Osteoblast (primary cell): ENCODE measurements at regions not wholly inside any gene's neighbourhood (a gene's known extent, or its start where the extent isn't known, plus 50 kb on each side); places are given as distances from the start of the nearest gene placed in this dataset.
A peak's percentile ranks its signal among the peaks of the same experiment; 100 is the strongest.
"Not testable (repeated sequence)": the region's sequence is repeated elsewhere in the genome, so short reads cannot be mapped to it uniquely, and the experiment has no call there.

Experiments used
- DNase-seq: peaks from one replicate; pipeline ENCODE4 v3.0.0; 2011; ENCODE audit warnings: low spot score, mixed read lengths; ENCODE audit not compliant: insufficient read length; ENCODE audit errors: missing footprints
- H2AFZ ChIP-seq: 2 replicates; pipeline ENCODE4 v1.6.0; 2011; ENCODE audit warnings: mild to moderate bottlenecking, low read length
- H3K27ac ChIP-seq: 2 replicates; pipeline ENCODE4 v1.5.1; 2011; ENCODE audit warnings: mild to moderate bottlenecking, low read depth, low read length, moderate library complexity
- H3K27me3 ChIP-seq: 2 replicates; pipeline ENCODE4 v1.6.0; 2012; ENCODE audit warnings: mild to moderate bottlenecking, control low read depth, inconsistent platforms, low read length, moderate library complexity; ENCODE audit not compliant: insufficient read depth
- H3K36me3 ChIP-seq: 2 replicates; pipeline ENCODE4 v1.5.1; 2011; ENCODE audit warnings: mild to moderate bottlenecking, low read length, control low read depth, moderate library complexity; ENCODE audit not compliant: insufficient read depth
- H3K4me1 ChIP-seq: 2 replicates; pipeline ENCODE4 v1.5.1; 2011; ENCODE audit warnings: mild to moderate bottlenecking, low read length, control low read depth, moderate library complexity; ENCODE audit not compliant: insufficient read depth
- H3K4me2 ChIP-seq: 2 replicates; pipeline ENCODE4 v1.6.0; 2011; ENCODE audit warnings: mild to moderate bottlenecking, low read length; ENCODE audit not compliant: insufficient read depth
- H3K4me3 ChIP-seq: fragments of 200-600 bp; sonication (generic); 3 replicates; pipeline ENCODE4 v1.5.1; 2012; ENCODE audit warnings: mild to moderate bottlenecking, low read length, inconsistent platforms; ENCODE audit not compliant: insufficient read depth
- H3K79me2 ChIP-seq: 2 replicates; pipeline ENCODE4 v1.6.0; 2012; ENCODE audit warnings: mild to moderate bottlenecking, low read length, control low read depth, inconsistent platforms; ENCODE audit not compliant: insufficient read depth
- H3K9me3 ChIP-seq: 2 replicates; pipeline ENCODE4 v1.5.1; 2011; ENCODE audit warnings: low read depth, low read length, control low read depth
- H4K20me1 ChIP-seq: 2 replicates; pipeline ENCODE4 v1.6.0; 2012; ENCODE audit warnings: mild to moderate bottlenecking, low read length, control low read depth; ENCODE audit not compliant: insufficient read depth
- CTCF ChIP-seq: IDR thresholded peaks from 2 replicates; pipeline ENCODE4 v1.5.1; 2011; ENCODE audit warnings: mild to moderate bottlenecking, low read depth, low read length, moderate library complexity; ENCODE audit errors: extremely low read depth

- no peak for DNase-seq
- Histone ChIP-seq H3K27me3 (no peaks in the 10 kb centered on the region), H2AFZ (no peak overlapping the region), H3K36me3 (no peaks in the 10 kb centered on the region), H3K79me2 (no peaks in the 10 kb centered on the region), H3K9me3 (peaks cover 13% of the 10 kb centered on the region), H3K4me2 (no peak overlapping the region), H3K4me3 (no peak overlapping the region), H3K4me1 (no peaks in the 10 kb centered on the region), H4K20me1 (no peaks in the 10 kb centered on the region), H3K27ac (no peak overlapping the region)
- no peak for TF ChIP-seq CTCF
These were observed 199.9 kb downstream of the GJA1 start for GRCh38 chr6:121635355-121635754.

GRCh38 chr6:121636217-121636616, 200.8 kb downstream of the GJA1 start:
- not testable (repeated sequence) for DNase-seq, H3K4me2 ChIP-seq, H2AFZ ChIP-seq, H3K4me1 ChIP-seq, H3K27me3 ChIP-seq, H3K79me2 ChIP-seq, H3K4me3 ChIP-seq, H3K36me3 ChIP-seq, H4K20me1 ChIP-seq, H3K27ac ChIP-seq
- H3K9me3 ChIP-seq, result peaks cover 13% of the 10 kb centered on the region

- no peak for DNase-seq
- H3K79me2 ChIP-seq, result no peaks in the 10 kb centered on the region
These were observed 203.6 kb downstream of the GJA1 start for GRCh38 chr6:121639021-121639420.

GRCh38 chr6:121641158-121641557, 205.7 kb downstream of the GJA1 start:
- H3K79me2 ChIP-seq, result no peaks in the 10 kb centered on the region
- H4K20me1 ChIP-seq, result no peaks in the 10 kb centered on the region
- no peak overlapping the region for H3K4me2 ChIP-seq
- no peak for TF ChIP-seq CTCF
- H3K9me3 ChIP-seq, result peaks cover under 1% of the 10 kb centered on the region
- no peak for DNase-seq
- H2AFZ ChIP-seq, result peak overlapping the region; percentile 54
- H3K4me3 ChIP-seq, result no peak overlapping the region
- no peak overlapping the region for H3K27ac ChIP-seq
- peaks cover 11% of the 10 kb centered on the region for H3K4me1 ChIP-seq
- no peaks in the 10 kb centered on the region for H3K36me3 ChIP-seq
- H3K27me3 ChIP-seq, result no peaks in the 10 kb centered on the region

More at GRCh38 chr6:121639021-121639420, 203.6 kb downstream of the GJA1 start:
- H3K4me2 ChIP-seq, result no peak overlapping the region
- no peaks in the 10 kb centered on the region for H3K4me1 ChIP-seq
- no peaks in the 10 kb centered on the region for H3K36me3 ChIP-seq
- H3K4me3 ChIP-seq, result no peak overlapping the region
- H3K9me3 ChIP-seq, result peaks cover 9% of the 10 kb centered on the region
- H3K27ac ChIP-seq, result no peak overlapping the region
- H2AFZ ChIP-seq, result no peak overlapping the region
- H3K27me3 ChIP-seq, result no peaks in the 10 kb centered on the region
- no peak for TF ChIP-seq CTCF
- no peaks in the 10 kb centered on the region for H4K20me1 ChIP-seq
